ENCODE measurements at regions not wholly inside any gene's neighbourhood (a gene's known extent, or its start where the extent isn't known, plus 50 kb on each side); places are given as distances from the start of the nearest gene placed in this dataset.
"Not testable (repeated sequence)": the region's sequence is repeated elsewhere in the genome, so short reads cannot be mapped to it uniquely, and the experiment has no call there.

DNA sequence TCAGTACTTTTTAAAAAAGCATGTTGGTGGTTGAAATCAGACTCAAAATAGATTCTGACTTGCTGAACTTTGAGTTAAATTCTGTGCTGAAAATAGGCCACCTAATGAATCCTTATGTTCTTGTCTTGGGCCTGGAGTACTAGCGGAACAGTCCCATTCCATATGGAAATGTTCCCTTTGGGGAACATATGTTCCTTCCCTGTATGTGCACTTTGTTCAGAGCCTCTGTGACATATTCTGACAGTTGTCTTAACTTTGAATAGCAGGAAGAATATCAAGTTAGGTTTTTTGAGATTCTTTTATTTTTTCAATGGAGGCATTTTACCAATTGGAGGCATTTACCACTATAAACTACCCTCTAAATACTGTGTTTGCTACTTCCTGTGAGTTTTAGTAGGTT, 1667.8 kb downstream of the PLA2G4A start:
- no peak for DNase-seq

DNA sequence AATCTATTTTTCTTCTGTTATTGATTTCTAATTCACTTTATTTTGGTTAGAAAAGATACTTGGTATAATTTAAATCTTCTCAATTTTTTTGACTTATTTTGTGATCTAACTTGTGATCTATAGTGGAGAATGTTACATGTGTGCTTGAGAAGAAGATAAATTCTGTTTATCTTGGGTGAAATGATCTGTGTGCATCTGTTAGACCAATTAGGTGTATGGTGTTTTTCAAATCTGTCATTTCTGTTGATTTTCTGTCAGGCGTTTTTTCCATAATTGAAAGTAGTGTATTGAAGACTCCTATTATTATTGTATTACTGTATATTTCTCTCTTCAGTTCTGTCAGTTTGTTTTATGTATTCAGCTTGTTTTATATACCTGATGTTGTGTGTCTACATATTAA, 1668.3 kb downstream of the PLA2G4A start:
- DNase-seq, result no peak

GRCh38 chr1:188499690-188500089, 1670.9 kb downstream of the PLA2G4A start:
- no peak for DNase-seq

- no peak for DNase-seq
Measured at GRCh38 chr1:188514917-188515316, 1686.2 kb downstream of the PLA2G4A start.

- no peak for DNase-seq
Measured at GRCh38 chr1:188517139-188517538, 1688.4 kb downstream of the PLA2G4A start.

GRCh38 chr1:188551176-188551575, 1722.4 kb downstream of the PLA2G4A start:
- DNase-seq, result no peak

GRCh38 chr1:188557053-188557452, 1728.3 kb downstream of the PLA2G4A start:
- DNase-seq, result no peak

GRCh38 chr1:188582911-188583532, 1754.3 kb downstream of the PLA2G4A start:
- no peak for DNase-seq

GRCh38 chr1:188584119-188584518, 1755.4 kb downstream of the PLA2G4A start:
- DNase-seq, result no peak

- DNase-seq, result no peak
Measured at GRCh38 chr1:188590641-188591040, 1761.9 kb downstream of the PLA2G4A start.

- DNase-seq, result no peak
Measured at GRCh38 chr1:188594542-188595235, 1765.9 kb downstream of the PLA2G4A start.

- DNase-seq, result no peak
Measured at GRCh38 chr1:188599313-188599712, 1770.6 kb downstream of the PLA2G4A start.

DNA sequence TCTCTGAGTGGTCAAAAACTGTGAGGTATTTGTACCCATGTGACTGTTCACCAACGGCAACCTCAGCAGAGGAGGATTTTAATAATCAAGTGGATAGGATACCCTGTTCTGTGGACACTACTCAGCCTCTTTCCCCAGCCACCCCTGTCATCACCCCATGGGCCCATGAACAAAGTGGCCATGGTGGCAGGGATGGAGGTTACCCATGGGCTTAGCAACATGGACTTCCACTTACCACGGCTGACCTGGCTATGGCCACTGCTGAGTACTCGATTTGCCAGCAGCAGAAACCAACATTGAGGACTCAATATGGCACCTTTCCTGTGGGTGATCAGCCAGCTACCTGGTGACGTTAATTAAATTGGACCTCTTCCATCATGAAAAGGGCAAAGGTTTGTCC, 1782.7 kb downstream of the PLA2G4A start:
- DNase-seq, result no peak

- no peak for DNase-seq
Measured at GRCh38 chr1:188615321-188615720, 1786.6 kb downstream of the PLA2G4A start.

GRCh38 chr1:188620236-188620635, 1791.5 kb downstream of the PLA2G4A start:
- DNase-seq, result no peak

DNA sequence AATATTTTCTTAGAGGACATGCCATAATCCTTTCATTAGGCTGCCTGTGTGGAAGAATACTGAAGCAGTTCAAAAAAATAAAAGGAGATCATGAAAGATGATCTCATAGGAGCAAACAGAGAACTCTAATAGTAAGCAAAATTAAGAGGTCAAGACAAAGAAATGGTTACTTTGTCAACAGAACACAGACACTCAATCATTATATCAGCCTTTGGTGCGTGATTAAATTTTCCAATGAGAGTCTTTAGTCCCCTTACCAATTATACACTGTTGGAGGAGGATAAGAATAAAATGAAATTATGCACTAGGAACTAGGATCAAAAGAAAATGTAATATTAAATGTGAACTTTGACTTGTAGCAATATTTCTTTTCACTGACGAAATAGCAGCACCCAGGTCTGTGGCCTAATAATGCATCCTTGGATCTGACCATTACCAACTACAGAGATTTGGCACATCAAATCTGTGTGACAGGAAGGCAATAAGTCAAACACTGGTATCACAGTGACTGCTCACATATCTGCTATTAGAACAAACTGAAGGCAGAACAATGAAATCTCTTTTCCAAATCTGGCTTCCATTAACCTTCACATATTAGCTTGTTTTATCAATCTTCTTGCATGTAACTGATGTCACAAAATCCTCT, 1812.9 kb downstream of the PLA2G4A start:
- DNase-seq, result no peak

- no peak for DNase-seq
Measured at GRCh38 chr1:188642704-188643103, 1814.0 kb downstream of the PLA2G4A start.

- DNase-seq, result peak in 1 of 2 donors; percentile 15
Measured at GRCh38 chr1:188652678-188653077, 1823.9 kb downstream of the PLA2G4A start.

DNA sequence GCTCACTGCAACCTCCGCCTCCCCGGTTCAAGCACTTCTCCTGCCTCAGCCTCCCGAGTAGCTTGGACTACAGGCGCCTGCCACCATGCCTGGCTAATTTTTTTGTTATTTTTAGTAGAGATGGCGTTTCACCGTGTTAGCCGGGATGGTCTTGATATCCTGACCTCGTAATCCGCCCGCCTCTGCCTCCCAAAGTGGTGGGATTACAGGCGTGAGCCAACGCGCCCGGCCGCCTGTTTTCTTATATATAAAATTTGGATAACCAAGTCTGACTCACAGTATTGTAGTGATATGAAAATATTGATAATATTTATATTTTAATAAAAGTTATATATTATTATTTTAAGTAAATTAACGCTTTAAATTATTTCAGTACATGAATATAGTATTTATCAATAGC, 1821.7 kb downstream of the BRINP3 start:
- DNase-seq, result not testable (repeated sequence)

DNA sequence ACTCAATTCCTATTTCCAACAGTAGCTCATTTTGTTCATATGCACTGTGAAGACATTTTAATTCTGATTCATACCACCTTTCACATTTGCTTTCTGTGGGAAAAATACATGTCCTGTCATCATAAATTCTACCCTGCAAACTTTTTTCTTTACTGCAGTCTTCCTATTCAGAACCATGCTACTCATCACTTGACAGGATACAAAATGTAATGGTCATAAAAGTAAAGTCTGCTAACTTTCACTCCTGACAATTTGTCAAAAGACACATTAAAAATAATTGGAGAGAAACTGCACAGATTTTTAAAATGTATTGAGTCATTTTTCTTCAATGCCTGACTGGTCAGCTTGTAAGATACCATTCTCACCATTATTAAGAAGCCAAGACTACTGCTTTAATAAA, 1817.1 kb downstream of the BRINP3 start:
- no peak for DNase-seq

- DNase-seq, result no peak
Measured at GRCh38 chr1:188665477-188665876, 1812.2 kb downstream of the BRINP3 start.

DNA sequence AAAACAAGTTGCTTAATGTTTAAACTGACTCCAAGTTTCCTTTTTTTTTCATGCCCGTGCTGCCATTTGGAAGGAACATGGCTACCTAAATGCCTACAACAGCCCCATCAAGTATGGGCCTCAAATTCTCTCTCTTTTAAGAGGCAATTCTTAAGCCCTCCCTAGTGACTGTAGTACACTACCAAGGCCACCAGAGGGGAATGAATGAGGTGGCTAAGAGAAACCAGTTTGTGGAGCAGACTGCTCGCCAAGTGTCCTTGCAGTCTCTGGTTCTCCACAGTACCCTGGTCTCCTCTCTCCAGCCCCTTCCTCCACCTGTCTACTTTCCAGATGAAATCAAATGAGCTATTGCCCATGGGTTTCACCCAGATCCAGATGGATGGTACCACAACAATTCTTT, 1809.6 kb downstream of the BRINP3 start:
- no peak for DNase-seq

GRCh38 chr1:188669728-188670382, 1807.8 kb downstream of the BRINP3 start:
- no peak for DNase-seq

GRCh38 chr1:188670837-188671236, 1806.8 kb downstream of the BRINP3 start:
- DNase-seq, result no peak

Data from bone marrow (tissue), 2 donors.